OCI-LY3 (cell line): ENCODE measurements at regions not wholly inside any gene's neighbourhood (a gene's known extent, or its start where the extent isn't known, plus 50 kb on each side); places are given as distances from the start of the nearest gene placed in this dataset.

Source experiments
- H2AFZ ChIP-seq: fragments of 200-600, 300-600 bp; shearing (Covaris generic); 2 replicates; pipeline ENCODE4 v1.6.0; 2014; ENCODE audit warnings: antibody characterized with exemption, low read depth, low read length
- H3K27ac ChIP-seq: fragments of 200-600, 300-600 bp; sonication (generic); 2 replicates; pipeline ENCODE4 v1.5.1; 2014; ENCODE audit warnings: mild to moderate bottlenecking, low read length, moderate library complexity, mixed read lengths
- H3K27me3 ChIP-seq: fragments of 200-600, 300-600 bp; sonication (generic); 2 replicates; pipeline ENCODE4 v1.6.1; 2014; ENCODE audit warnings: low read depth, low read length, mixed read lengths
- H3K36me3 ChIP-seq: fragments of 200-600, 300-600 bp; sonication (generic); replicated peaks from 2 replicates; pipeline ENCODE3; 2014; ENCODE audit warnings: low read depth, low read length, mixed read lengths
- H3K4me1 ChIP-seq: fragments of 300-600, 200-600 bp; sonication (generic); 2 replicates; pipeline ENCODE4 v1.6.1; 2014; ENCODE audit warnings: low read length, mixed read lengths
- H3K4me2 ChIP-seq: fragments of 200-600, 300-600 bp; sonication (generic); 2 replicates; pipeline ENCODE4 v1.6.1; 2014; ENCODE audit warnings: low read length, mixed read lengths
- H3K4me3 ChIP-seq: fragments of 300-600, 200-600 bp; sonication (generic); 2 replicates; pipeline ENCODE4 v1.5.1; 2014; ENCODE audit warnings: antibody characterized with exemption, mild to moderate bottlenecking, low read length, moderate library complexity
- H3K79me2 ChIP-seq: fragments of 300-600, 200-600 bp; shearing (Covaris generic); 2 replicates; pipeline ENCODE4 v1.6.1; 2014; ENCODE audit warnings: mild to moderate bottlenecking, low read length, mixed read lengths
- H3K9ac ChIP-seq: fragments of 300-600, 200-600 bp; shearing (Covaris generic); 2 replicates; pipeline ENCODE4 v1.6.0; 2014; ENCODE audit warnings: mild to moderate bottlenecking, low read length, moderate library complexity
- H3K9me3 ChIP-seq: fragments of 200-600, 300-600 bp; shearing (Covaris generic); 2 replicates; pipeline ENCODE4 v1.6.1; 2014; ENCODE audit warnings: low read length, mixed read lengths; ENCODE audit not compliant: insufficient read depth
- H4K20me1 ChIP-seq: fragments of 200-600, 300-600 bp; sonication (generic); 2 replicates; pipeline ENCODE4 v1.6.1; 2016; ENCODE audit warnings: low read length, mixed read lengths; ENCODE audit not compliant: insufficient read depth
- EZH2phosphoT487 ChIP-seq: fragments of 200-600 bp; shearing (Covaris generic); IDR thresholded peaks from 2 replicates; pipeline ENCODE4 v1.6.1; 2018; ENCODE audit warnings: antibody characterized with exemption, mixed run types, low read depth
- TF ChIP-seq, protein P1 (sequence below): fragments of 200-600, 300-600 bp; sonication (generic); IDR thresholded peaks from 2 replicates; pipeline ENCODE4 v1.5.1; 2014; ENCODE audit warnings: antibody characterized with exemption, low read length, low read depth

DNA sequence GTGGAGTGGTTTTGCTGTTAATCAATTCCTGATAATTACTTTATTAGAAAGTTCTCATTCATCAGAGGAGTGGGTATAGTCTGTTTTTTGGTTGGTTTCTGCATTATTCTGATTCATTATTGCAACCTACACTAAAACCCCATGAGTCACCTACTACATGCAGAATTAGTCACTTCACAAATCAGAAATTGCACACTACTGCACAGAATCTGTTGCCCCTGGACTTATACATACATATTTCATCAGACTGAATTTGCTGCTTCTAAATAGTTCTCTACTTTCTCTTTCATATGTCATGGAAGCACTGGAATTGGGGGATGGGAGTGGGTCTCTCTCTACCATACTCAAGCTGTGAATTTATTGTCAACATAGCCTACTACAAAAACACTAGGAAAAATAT, 585.1 kb downstream of the DNAH5 start:
- TF ChIP-seq, protein P1, sequence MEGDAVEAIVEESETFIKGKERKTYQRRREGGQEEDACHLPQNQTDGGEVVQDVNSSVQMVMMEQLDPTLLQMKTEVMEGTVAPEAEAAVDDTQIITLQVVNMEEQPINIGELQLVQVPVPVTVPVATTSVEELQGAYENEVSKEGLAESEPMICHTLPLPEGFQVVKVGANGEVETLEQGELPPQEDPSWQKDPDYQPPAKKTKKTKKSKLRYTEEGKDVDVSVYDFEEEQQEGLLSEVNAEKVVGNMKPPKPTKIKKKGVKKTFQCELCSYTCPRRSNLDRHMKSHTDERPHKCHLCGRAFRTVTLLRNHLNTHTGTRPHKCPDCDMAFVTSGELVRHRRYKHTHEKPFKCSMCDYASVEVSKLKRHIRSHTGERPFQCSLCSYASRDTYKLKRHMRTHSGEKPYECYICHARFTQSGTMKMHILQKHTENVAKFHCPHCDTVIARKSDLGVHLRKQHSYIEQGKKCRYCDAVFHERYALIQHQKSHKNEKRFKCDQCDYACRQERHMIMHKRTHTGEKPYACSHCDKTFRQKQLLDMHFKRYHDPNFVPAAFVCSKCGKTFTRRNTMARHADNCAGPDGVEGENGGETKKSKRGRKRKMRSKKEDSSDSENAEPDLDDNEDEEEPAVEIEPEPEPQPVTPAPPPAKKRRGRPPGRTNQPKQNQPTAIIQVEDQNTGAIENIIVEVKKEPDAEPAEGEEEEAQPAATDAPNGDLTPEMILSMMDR, result no peak
- TF ChIP-seq EZH2phosphoT487, result no peak
- Histone ChIP-seq H4K20me1 (no peaks in the 10 kb centered on the region), H3K36me3 (no peaks in the 10 kb centered on the region), H3K27me3 (no peaks in the 10 kb centered on the region), H3K4me3 (no peak overlapping the region), H3K9ac (no peak overlapping the region), H3K4me1 (no peaks in the 10 kb centered on the region), H3K79me2 (no peaks in the 10 kb centered on the region), H3K27ac (no peak overlapping the region), H2AFZ (no peak overlapping the region), H3K4me2 (no peak overlapping the region), H3K9me3 (no peaks in the 10 kb centered on the region)

DNA sequence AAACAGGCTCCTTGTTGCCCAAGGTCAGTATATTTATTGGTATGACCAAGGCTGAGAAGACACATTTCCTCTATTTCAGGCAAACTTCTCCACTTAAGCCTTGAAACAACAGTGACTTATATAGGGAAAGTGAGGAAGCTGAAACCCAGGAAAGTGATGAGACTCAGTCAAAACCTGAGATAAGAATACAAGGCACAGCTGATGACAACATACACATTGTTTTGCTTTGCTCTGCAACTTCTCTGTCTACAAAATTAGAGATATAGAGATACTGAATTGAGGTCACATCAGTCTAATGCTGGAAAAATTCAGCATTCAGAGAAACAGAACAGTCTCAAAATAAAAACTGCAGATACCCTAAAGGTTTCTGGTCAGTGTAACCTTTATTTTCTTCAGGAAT, 586.1 kb downstream of the DNAH5 start:
- no peaks in the 10 kb centered on the region for H3K79me2 ChIP-seq
- H3K27me3 ChIP-seq, result no peaks in the 10 kb centered on the region
- H4K20me1 ChIP-seq, result no peaks in the 10 kb centered on the region
- H3K36me3 ChIP-seq, result no peaks in the 10 kb centered on the region
- H2AFZ ChIP-seq, result no peak overlapping the region
- H3K4me1 ChIP-seq, result no peaks in the 10 kb centered on the region
- TF ChIP-seq EZH2phosphoT487, result no peak
- TF ChIP-seq, protein P1, result no peak
- no peak overlapping the region for H3K4me2 ChIP-seq
- no peak overlapping the region for H3K27ac ChIP-seq
- no peaks in the 10 kb centered on the region for H3K9me3 ChIP-seq
- H3K4me3 ChIP-seq, result no peak overlapping the region
- no peak overlapping the region for H3K9ac ChIP-seq

DNA sequence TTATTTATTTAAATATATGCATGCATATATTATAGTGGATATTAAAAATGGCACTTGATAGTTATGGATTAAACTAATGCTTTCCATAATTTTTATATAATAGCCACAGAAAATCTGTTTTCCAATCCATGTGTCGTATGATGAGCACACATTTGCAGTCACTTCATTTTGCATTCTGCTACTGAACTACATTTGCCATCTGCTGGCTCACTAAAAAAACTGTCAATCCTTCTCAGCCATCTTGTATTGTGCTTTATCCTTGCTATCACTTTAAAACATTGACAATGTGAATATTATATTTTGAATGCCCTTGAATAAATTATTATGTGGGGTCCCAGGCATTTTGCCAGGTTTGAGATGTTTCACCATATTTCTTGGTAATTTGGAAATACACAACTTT, 586.6 kb downstream of the DNAH5 start:
- H3K79me2 ChIP-seq, result no peaks in the 10 kb centered on the region
- no peaks in the 10 kb centered on the region for H3K36me3 ChIP-seq
- no peak overlapping the region for H3K9ac ChIP-seq
- no peak overlapping the region for H3K27ac ChIP-seq
- H3K27me3 ChIP-seq, result no peaks in the 10 kb centered on the region
- H3K4me2 ChIP-seq, result no peak overlapping the region
- no peaks in the 10 kb centered on the region for H3K9me3 ChIP-seq
- H2AFZ ChIP-seq, result no peak overlapping the region
- H3K4me3 ChIP-seq, result no peak overlapping the region
- H4K20me1 ChIP-seq, result no peaks in the 10 kb centered on the region
- no peaks in the 10 kb centered on the region for H3K4me1 ChIP-seq
- no peak for TF ChIP-seq EZH2phosphoT487
- TF ChIP-seq, protein P1, result no peak

DNA sequence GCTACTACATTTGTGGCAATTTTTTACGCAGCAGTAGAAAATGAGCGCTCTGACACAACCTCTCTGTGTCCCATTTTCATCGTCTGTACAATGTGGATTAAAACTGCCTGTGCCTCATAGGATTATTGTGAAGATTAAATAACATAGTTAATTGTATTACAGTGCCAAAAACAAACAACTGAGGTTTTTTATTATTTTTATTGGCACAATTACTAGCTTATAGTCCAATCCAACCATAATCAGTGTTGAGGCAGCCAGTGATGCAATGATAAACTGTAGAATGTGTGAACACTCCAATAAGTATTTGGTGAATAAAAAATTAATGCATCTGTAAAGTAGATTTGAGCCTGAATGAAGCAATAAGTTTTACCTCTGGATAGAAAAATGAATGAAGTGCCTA, 588.3 kb downstream of the DNAH5 start:
- no peaks in the 10 kb centered on the region for H4K20me1 ChIP-seq
- TF ChIP-seq, protein P1, result no peak
- TF ChIP-seq EZH2phosphoT487, result no peak
- H3K4me3 ChIP-seq, result no peak overlapping the region
- no peak overlapping the region for H3K27ac ChIP-seq
- H3K9ac ChIP-seq, result no peak overlapping the region
- no peaks in the 10 kb centered on the region for H3K36me3 ChIP-seq
- no peak overlapping the region for H2AFZ ChIP-seq
- no peaks in the 10 kb centered on the region for H3K9me3 ChIP-seq
- H3K79me2 ChIP-seq, result no peaks in the 10 kb centered on the region
- H3K27me3 ChIP-seq, result no peaks in the 10 kb centered on the region
- no peak overlapping the region for H3K4me2 ChIP-seq
- H3K4me1 ChIP-seq, result no peaks in the 10 kb centered on the region
